Osteoblast (primary cell): ENCODE measurements at regions not wholly inside any gene's neighbourhood (a gene's known extent, or its start where the extent isn't known, plus 50 kb on each side); places are given as distances from the start of the nearest gene placed in this dataset.

Source experiments
- DNase-seq: peaks from one replicate; pipeline ENCODE4 v3.0.0; 2011; ENCODE audit warnings: low spot score, mixed read lengths; ENCODE audit not compliant: insufficient read length; ENCODE audit errors: missing footprints
- H2AFZ ChIP-seq: 2 replicates; pipeline ENCODE4 v1.6.0; 2011; ENCODE audit warnings: mild to moderate bottlenecking, low read length
- H3K27ac ChIP-seq: 2 replicates; pipeline ENCODE4 v1.5.1; 2011; ENCODE audit warnings: mild to moderate bottlenecking, low read depth, low read length, moderate library complexity
- H3K27me3 ChIP-seq: 2 replicates; pipeline ENCODE4 v1.6.0; 2012; ENCODE audit warnings: mild to moderate bottlenecking, control low read depth, inconsistent platforms, low read length, moderate library complexity; ENCODE audit not compliant: insufficient read depth
- H3K36me3 ChIP-seq: 2 replicates; pipeline ENCODE4 v1.5.1; 2011; ENCODE audit warnings: mild to moderate bottlenecking, low read length, control low read depth, moderate library complexity; ENCODE audit not compliant: insufficient read depth
- H3K4me1 ChIP-seq: 2 replicates; pipeline ENCODE4 v1.5.1; 2011; ENCODE audit warnings: mild to moderate bottlenecking, low read length, control low read depth, moderate library complexity; ENCODE audit not compliant: insufficient read depth
- H3K4me2 ChIP-seq: 2 replicates; pipeline ENCODE4 v1.6.0; 2011; ENCODE audit warnings: mild to moderate bottlenecking, low read length; ENCODE audit not compliant: insufficient read depth
- H3K4me3 ChIP-seq: fragments of 200-600 bp; sonication (generic); 3 replicates; pipeline ENCODE4 v1.5.1; 2012; ENCODE audit warnings: mild to moderate bottlenecking, low read length, inconsistent platforms; ENCODE audit not compliant: insufficient read depth
- H3K79me2 ChIP-seq: 2 replicates; pipeline ENCODE4 v1.6.0; 2012; ENCODE audit warnings: mild to moderate bottlenecking, low read length, control low read depth, inconsistent platforms; ENCODE audit not compliant: insufficient read depth
- H3K9me3 ChIP-seq: 2 replicates; pipeline ENCODE4 v1.5.1; 2011; ENCODE audit warnings: low read depth, low read length, control low read depth
- H4K20me1 ChIP-seq: 2 replicates; pipeline ENCODE4 v1.6.0; 2012; ENCODE audit warnings: mild to moderate bottlenecking, low read length, control low read depth; ENCODE audit not compliant: insufficient read depth
- TF ChIP-seq, protein P1 (sequence below): IDR thresholded peaks from 2 replicates; pipeline ENCODE4 v1.5.1; 2011; ENCODE audit warnings: mild to moderate bottlenecking, low read depth, low read length, moderate library complexity; ENCODE audit errors: extremely low read depth

DNA sequence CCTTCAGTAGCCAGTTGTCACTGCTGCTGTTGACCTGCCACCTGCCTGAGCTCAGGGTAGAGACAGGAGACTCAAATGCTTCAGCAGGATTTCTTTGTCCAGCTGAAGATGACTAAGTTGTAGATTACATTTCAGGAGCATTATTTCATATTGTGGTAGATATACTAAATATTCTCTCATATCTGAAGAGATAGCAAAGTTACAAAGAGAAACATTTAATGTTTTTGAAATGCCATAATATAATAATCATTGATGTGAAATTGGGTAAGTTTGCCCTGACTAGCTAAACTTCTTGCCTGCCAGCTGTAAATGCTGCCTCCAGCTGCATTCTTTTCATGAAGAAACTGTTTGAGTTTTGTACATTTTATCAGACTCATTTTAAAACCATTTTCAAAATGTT lies 247.6 kb upstream of the CNKSR2 start:
- H3K4me3 ChIP-seq: no peak overlapping the region
- TF ChIP-seq, protein P1, sequence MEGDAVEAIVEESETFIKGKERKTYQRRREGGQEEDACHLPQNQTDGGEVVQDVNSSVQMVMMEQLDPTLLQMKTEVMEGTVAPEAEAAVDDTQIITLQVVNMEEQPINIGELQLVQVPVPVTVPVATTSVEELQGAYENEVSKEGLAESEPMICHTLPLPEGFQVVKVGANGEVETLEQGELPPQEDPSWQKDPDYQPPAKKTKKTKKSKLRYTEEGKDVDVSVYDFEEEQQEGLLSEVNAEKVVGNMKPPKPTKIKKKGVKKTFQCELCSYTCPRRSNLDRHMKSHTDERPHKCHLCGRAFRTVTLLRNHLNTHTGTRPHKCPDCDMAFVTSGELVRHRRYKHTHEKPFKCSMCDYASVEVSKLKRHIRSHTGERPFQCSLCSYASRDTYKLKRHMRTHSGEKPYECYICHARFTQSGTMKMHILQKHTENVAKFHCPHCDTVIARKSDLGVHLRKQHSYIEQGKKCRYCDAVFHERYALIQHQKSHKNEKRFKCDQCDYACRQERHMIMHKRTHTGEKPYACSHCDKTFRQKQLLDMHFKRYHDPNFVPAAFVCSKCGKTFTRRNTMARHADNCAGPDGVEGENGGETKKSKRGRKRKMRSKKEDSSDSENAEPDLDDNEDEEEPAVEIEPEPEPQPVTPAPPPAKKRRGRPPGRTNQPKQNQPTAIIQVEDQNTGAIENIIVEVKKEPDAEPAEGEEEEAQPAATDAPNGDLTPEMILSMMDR: no peak
- H3K79me2 ChIP-seq: no peaks in the 10 kb centered on the region
- H2AFZ ChIP-seq: no peak overlapping the region
- H3K9me3 ChIP-seq: no peaks in the 10 kb centered on the region
- H4K20me1 ChIP-seq: no peaks in the 10 kb centered on the region
- H3K27me3 ChIP-seq: no peaks in the 10 kb centered on the region
- no peak for DNase-seq
- no peaks in the 10 kb centered on the region for H3K4me1 ChIP-seq
- H3K27ac ChIP-seq: no peak overlapping the region
- no peaks in the 10 kb centered on the region for H3K36me3 ChIP-seq
- H3K4me2 ChIP-seq: no peak overlapping the region

DNA sequence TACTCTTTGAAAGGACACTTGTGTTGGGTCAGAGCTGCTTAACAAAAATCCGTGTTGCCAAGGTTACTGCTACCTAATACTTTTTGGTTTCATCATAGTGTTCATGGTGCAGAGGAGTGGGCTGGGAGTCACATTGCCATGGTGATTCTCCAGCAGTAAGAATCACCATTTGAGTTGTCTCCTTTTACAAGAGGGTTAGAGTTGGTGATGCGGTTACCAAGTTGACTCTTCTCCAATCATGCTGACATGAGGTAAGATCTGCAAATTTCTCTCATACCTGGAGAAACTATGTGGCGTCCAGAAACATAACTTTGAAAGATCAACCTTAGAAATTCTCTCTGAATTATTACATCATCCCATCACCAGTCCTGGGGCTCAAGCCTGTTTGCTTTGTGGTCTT lies 242.9 kb upstream of the CNKSR2 start:
- no peak for DNase-seq
- H3K27me3 ChIP-seq: no peaks in the 10 kb centered on the region
- TF ChIP-seq, protein P1: no peak

DNA sequence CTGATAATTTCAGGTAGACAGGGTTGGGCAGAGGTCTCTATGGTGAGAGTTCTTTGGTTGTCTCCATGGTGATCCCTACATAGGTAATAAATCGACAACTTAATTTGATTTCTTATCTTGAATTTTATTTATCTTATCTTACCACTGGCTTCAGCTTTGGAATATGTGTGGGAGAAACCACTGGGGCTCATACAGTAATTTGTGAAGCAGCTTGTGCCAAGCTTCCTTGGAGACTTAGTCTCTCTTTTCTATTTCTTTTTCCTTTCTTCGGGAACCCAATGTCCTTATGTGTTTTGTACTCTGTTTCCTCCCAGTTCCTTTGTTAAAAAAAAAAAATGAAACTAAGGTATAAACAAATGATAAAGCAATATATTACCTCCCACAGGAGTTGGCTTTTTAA lies 242.4 kb upstream of the CNKSR2 start:
- no peaks in the 10 kb centered on the region for H3K9me3 ChIP-seq
- H3K27ac ChIP-seq: no peak overlapping the region

More for the DNA sequence above, 242.9 kb upstream of the CNKSR2 start:
- no peak overlapping the region for H3K4me2 ChIP-seq
- no peaks in the 10 kb centered on the region for H4K20me1 ChIP-seq
- H3K9me3 ChIP-seq: no peaks in the 10 kb centered on the region
- no peaks in the 10 kb centered on the region for H3K36me3 ChIP-seq
- H3K4me1 ChIP-seq: no peaks in the 10 kb centered on the region
- H3K4me3 ChIP-seq: no peak overlapping the region
- H3K27ac ChIP-seq: no peak overlapping the region
- no peaks in the 10 kb centered on the region for H3K79me2 ChIP-seq
- H2AFZ ChIP-seq: no peak overlapping the region

DNA sequence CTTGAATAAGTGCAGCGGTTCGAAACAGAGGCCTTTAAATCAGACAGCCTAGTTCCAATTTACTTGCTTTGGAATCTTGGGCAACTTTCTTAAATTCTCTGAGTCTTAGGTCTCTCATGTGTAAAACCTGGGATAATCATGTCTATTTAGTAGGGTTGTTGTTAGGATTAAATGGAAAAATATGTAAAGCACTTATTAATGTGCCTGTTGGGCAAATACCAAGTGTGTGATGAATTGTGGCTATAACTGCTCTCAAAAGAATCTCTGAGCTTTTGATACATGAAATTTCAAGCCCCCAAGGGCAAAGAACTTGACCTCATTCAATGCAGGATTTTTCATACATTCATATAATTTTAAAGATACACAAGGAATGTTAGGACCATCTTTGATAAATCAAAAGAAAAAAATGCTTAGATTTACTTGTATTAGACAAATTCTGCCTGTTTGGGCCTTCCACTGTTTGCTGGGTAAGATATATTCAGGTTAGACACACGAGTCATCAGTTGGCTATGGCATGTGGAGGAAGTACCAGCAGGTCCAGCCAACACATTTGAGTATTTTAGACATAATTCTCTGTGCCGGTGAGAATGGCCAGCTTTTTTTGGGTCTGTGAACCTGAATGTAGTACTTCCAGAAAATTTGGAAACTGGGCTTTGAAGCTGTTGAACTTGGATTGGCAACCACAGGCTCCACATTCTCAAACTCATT lies 241.4 kb upstream of the CNKSR2 start:
- Histone ChIP-seq H3K4me3 (no peak overlapping the region), H3K27me3 (no peaks in the 10 kb centered on the region), H3K36me3 (no peaks in the 10 kb centered on the region), H3K79me2 (no peaks in the 10 kb centered on the region), H4K20me1 (no peaks in the 10 kb centered on the region), H3K4me2 (no peak overlapping the region), H3K4me1 (no peaks in the 10 kb centered on the region), H3K27ac (no peak overlapping the region), H2AFZ (no peak overlapping the region), H3K9me3 (no peaks in the 10 kb centered on the region)
- DNase-seq: no peak
- TF ChIP-seq, protein P1: no peak

More for the DNA sequence above, 242.4 kb upstream of the CNKSR2 start:
- TF ChIP-seq, protein P1: no peak
- no peak overlapping the region for H2AFZ ChIP-seq
- no peaks in the 10 kb centered on the region for H3K4me1 ChIP-seq
- no peak overlapping the region for H3K4me2 ChIP-seq
- H3K27me3 ChIP-seq: no peaks in the 10 kb centered on the region
- no peak overlapping the region for H3K4me3 ChIP-seq
- H3K36me3 ChIP-seq: no peaks in the 10 kb centered on the region
- H3K79me2 ChIP-seq: no peaks in the 10 kb centered on the region
- no peak for DNase-seq
- H4K20me1 ChIP-seq: no peaks in the 10 kb centered on the region
